Tibial nerve (tissue), 4 donors: ENCODE measurements at regions not wholly inside any gene's neighbourhood (a gene's known extent, or its start where the extent isn't known, plus 50 kb on each side); places are given as distances from the start of the nearest gene placed in this dataset.
A peak's percentile ranks its signal among the peaks of the same experiment; 100 is the strongest.

ENCODE experiments used
- DNase-seq, 2 donors: peaks; one replicate each; pipeline ENCODE4 v3.0.0-alpha.2; 2019; ENCODE audit warnings: low spot score in 2 of 2
- H3K27ac ChIP-seq, 4 donors: fragments of 200-600 bp; sonication (generic) in 3 of 4; one replicate each; pipeline ENCODE4 v1.5.1; 2017 to 2019; ENCODE audit warnings: mild to moderate bottlenecking in 1 of 4
- H3K27me3 ChIP-seq, 2 donors: fragments of 200-600 bp; sonication (generic) in 1 of 2; one replicate each; pipeline versions ENCODE4 v1.5.1 to v1.6.0; 2017 to 2019
- H3K36me3 ChIP-seq, 3 donors: fragments of 200-600 bp; sonication (generic); one replicate each; pipeline ENCODE4 v1.5.1; 2018 to 2019
- H3K4me1 ChIP-seq, 4 donors: fragments of 200-600 bp; sonication (generic) in 3 of 4; one replicate each; pipeline ENCODE4 v1.5.1; 2017 to 2019
- H3K4me3 ChIP-seq, 4 donors: fragments of 200-600 bp; sonication (generic) in 3 of 4; one replicate each; pipeline ENCODE4 v1.5.1; 2017 to 2019; ENCODE audit warnings: mild to moderate bottlenecking in 1 of 4, moderate library complexity in 1 of 4
- H3K9me3 ChIP-seq, 4 donors: fragments of 200-600 bp; sonication (generic) in 3 of 4; one replicate each; pipeline ENCODE4 v1.5.1; 2017 to 2019
- CTCF ChIP-seq, 5 experiments: fragments of 200-600 bp in 3 of 5; fragments of 450-650 bp in 2 of 5; sonication (generic) in 3 of 5; IDR thresholded peaks; one replicate each; pipeline ENCODE4 v1.5.1; 2016 to 2019; ENCODE audit warnings: antibody characterized with exemption in 5 of 5, mild to moderate bottlenecking in 3 of 5, moderate library complexity in 2 of 5
- EP300 ChIP-seq, 2 donors: sonication (generic); formaldehyde crosslinking; IDR thresholded peaks; one replicate each; pipeline ENCODE4 v1.6.1; 2017; ENCODE audit warnings: antibody characterized with exemption in 2 of 2, mild to moderate bottlenecking in 1 of 2
- POLR2A ChIP-seq, 2 donors: fragments of 450-650 bp; IDR thresholded peaks; one replicate each; pipeline ENCODE4 v1.6.1; 2017; ENCODE audit warnings: antibody characterized with exemption in 2 of 2, mild to moderate bottlenecking in 2 of 2, moderate library complexity in 2 of 2
- WGBS, 2 donors: methylation state at CpG; one replicate each; pipeline ENCODE4 v1.1.5; 2018; 5-methylcytosine and 5-hydroxymethylcytosine counted together

- Histone ChIP-seq H3K27me3 (no peaks in the 10 kb centered on the region), H3K27ac (no peak overlapping the region), H3K4me3 (no peak overlapping the region), H3K4me1 (no peaks in the 10 kb centered on the region), H3K9me3 (no peaks in the 10 kb centered on the region), H3K36me3 (no peaks in the 10 kb centered on the region)
- DNase-seq: no peak
- 83 to 87% methylated on average over 4 of the region's 4 CpGs for WGBS, 2 donors
- TF ChIP-seq POLR2A (IDR thresholded peaks at IDR 0.05): no peak
These were observed 794.8 kb downstream of the SATB2 start for GRCh38 chr2:198662905-198663304.

GRCh38 chr2:198660501-198660900 lies 797.2 kb downstream of the SATB2 start:
- no peaks in the 10 kb centered on the region for H3K27me3 ChIP-seq
- H3K27ac ChIP-seq: no peak overlapping the region
- TF ChIP-seq POLR2A (IDR thresholded peaks at IDR 0.05) (no peak), EP300 (IDR thresholded peaks at IDR 0.05) (no peak), CTCF (IDR thresholded peaks at IDR 0.05) (no peak)
- 82 to 91% methylated on average over 3 of the region's 3 CpGs for WGBS, 2 donors
- H3K36me3 ChIP-seq: no peaks in the 10 kb centered on the region
- DNase-seq: no peak
- no peak overlapping the region for H3K4me3 ChIP-seq
- no peaks in the 10 kb centered on the region for H3K4me1 ChIP-seq
- no peaks in the 10 kb centered on the region for H3K9me3 ChIP-seq

- WGBS, 2 donors: 71 to 75% methylated on average over 5 of the region's 5 CpGs
- Histone ChIP-seq H3K9me3 (no peaks in the 10 kb centered on the region), H3K4me3 (no peak overlapping the region), H3K27ac (no peak overlapping the region), H3K4me1 (no peaks in the 10 kb centered on the region), H3K36me3 (no peaks in the 10 kb centered on the region), H3K27me3 (no peaks in the 10 kb centered on the region)
- no peak for DNase-seq
- TF ChIP-seq POLR2A (IDR thresholded peaks at IDR 0.05) (no peak), EP300 (IDR thresholded peaks at IDR 0.05) (no peak), CTCF (IDR thresholded peaks at IDR 0.05) (no peak)
These were observed 798.5 kb downstream of the SATB2 start for GRCh38 chr2:198659096-198659870.

- Histone ChIP-seq H3K27me3 (no peaks in the 10 kb centered on the region), H3K36me3 (no peaks in the 10 kb centered on the region), H3K4me3 (no peak overlapping the region), H3K27ac (no peak overlapping the region), H3K4me1 (no peaks in the 10 kb centered on the region), H3K9me3 (no peaks in the 10 kb centered on the region)
- WGBS, 2 donors: 40 to 43% methylated on average over 6 of the region's 6 CpGs
- TF ChIP-seq POLR2A (IDR thresholded peaks at IDR 0.05) (no peak), EP300 (IDR thresholded peaks at IDR 0.05) (no peak), CTCF (IDR thresholded peaks at IDR 0.05) (peak in 2 of 5 experiments; percentile 17 to 39)
- DNase-seq: no peak
These were observed 800.1 kb downstream of the SATB2 start for GRCh38 chr2:198657512-198658121.

GRCh38 chr2:198656869-198657268 lies 800.9 kb downstream of the SATB2 start:
- WGBS, 2 donors: 66 to 69% methylated on average over 2 of the region's 2 CpGs
- Histone ChIP-seq H3K36me3 (no peaks in the 10 kb centered on the region), H3K27me3 (no peaks in the 10 kb centered on the region), H3K9me3 (no peaks in the 10 kb centered on the region), H3K4me1 (no peaks in the 10 kb centered on the region), H3K4me3 (no peak overlapping the region), H3K27ac (no peak overlapping the region)
- TF ChIP-seq POLR2A (IDR thresholded peaks at IDR 0.05) (no peak), EP300 (IDR thresholded peaks at IDR 0.05) (no peak), CTCF (IDR thresholded peaks at IDR 0.05) (no peak)
- no peak for DNase-seq
